Adrenal gland (tissue), 9 donors: ENCODE measurements at regions not wholly inside any gene's neighbourhood (a gene's known extent, or its start where the extent isn't known, plus 50 kb on each side); places are given as distances from the start of the nearest gene placed in this dataset.

Experiments used
- DNase-seq, 7 donors: peaks; one replicate each; pipeline ENCODE4 v3.0.0-alpha.2; 2019 to 2020
- H3K27ac ChIP-seq, 5 donors: fragments of 200-600 bp; sonication (generic) in 4 of 5; 1 replicate in 3 of 5; 2 replicates in 2 of 5; pipeline versions ENCODE4 v1.5.1 to v1.8.0; 2016 to 2020; ENCODE audit warnings: mild to moderate bottlenecking in 1 of 5
- H3K27me3 ChIP-seq: fragments of 200-600 bp; 2 replicates; pipeline ENCODE4 v1.8.0; 2021
- H3K36me3 ChIP-seq, 2 donors: fragments of 200-600 bp; replicated peaks in 1 of 2; 1 replicate in 1 of 2; 2 replicates in 1 of 2; pipeline versions ENCODE4 v1.5.1 to v1.8.0; 2018 to 2022
- H3K4me1 ChIP-seq, 2 donors: fragments of 200-600 bp; replicated peaks in 1 of 2; 1 replicate in 1 of 2; 2 replicates in 1 of 2; pipeline versions ENCODE4 v1.5.1 to v1.8.0; 2018 to 2021
- H3K4me3 ChIP-seq, 4 donors: fragments of 200-600 bp; sonication (generic) in 3 of 4; one replicate each; pipeline ENCODE4 v1.5.1; 2016 to 2018
- H3K9me3 ChIP-seq, 3 donors: fragments of 200-600 bp; sonication (generic) in 1 of 3; replicated peaks in 1 of 3; 1 replicate in 2 of 3; 2 replicates in 1 of 3; pipeline versions ENCODE4 v1.5.1 to v1.8.0; 2016 to 2021
- POLR2A ChIP-seq, 2 donors: fragments of 450-650 bp; IDR thresholded peaks; one replicate each; pipeline ENCODE4 v1.6.1; 2017; ENCODE audit warnings: antibody characterized with exemption in 2 of 2, mild to moderate bottlenecking in 2 of 2, moderate library complexity in 1 of 2
- WGBS, 4 donors: extraction: QIAGEN DNeasy Blood & Tissue Kit in 2 of 4; methylation state at CpG; one replicate each; pipeline versions ENCODE4 v1.1.5 to v1.1.7; 2013 to 2017; 5-methylcytosine and 5-hydroxymethylcytosine counted together
- intact Hi-C, 2 donors: fragments of 100-400 bp; cut with DNase I; formaldehyde crosslinking; loops; one replicate each; pipeline versions ENCODE4 v1.14.1 to v1.15.0; 2022 to 2023
- TF ChIP-seq, protein P1 (sequence below), 6 experiments: fragments of 450-650 bp in 4 of 6; fragments of 200-600 bp in 2 of 6; sonication (generic) in 1 of 6; IDR thresholded peaks; 1 replicate in 5 of 6; 2 replicates in 1 of 6; pipeline versions ENCODE4 v1.5.1 to v1.8.0; 2016 to 2021; ENCODE audit warnings: antibody characterized with exemption in 6 of 6, mild to moderate bottlenecking in 2 of 6, moderate library complexity in 1 of 6
- donor health status: healthy with polysubstance abuse.
- donor health status: Bipolar disorder and iron deficiency.
- donor health status: DM: yes; HTN: yes; CAD: no.
- donor health status: DM: no; HTN: no; CAD: no.
- donor health status: DM: no; HTN: no; CAD: no.

DNA sequence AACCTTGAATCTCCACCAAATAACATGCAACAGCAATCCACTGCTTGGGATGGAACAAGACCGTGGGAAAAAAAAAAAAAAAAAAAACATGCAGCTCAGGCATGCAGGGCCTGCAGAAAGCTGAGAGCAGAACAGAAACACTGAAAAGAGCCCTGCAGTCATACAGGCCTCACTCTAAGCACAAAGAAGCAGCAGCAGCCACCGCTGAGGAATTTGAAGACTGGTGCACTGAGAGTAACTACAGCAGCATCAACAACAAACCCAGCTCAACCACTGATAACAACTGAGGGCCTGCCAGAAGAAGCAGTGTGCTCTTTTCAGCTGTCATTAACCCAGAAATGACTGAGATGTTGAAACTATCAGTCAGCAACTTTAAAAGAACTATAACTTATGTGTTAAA lies 354.7 kb upstream of the TMTC1 start:
- no peaks in the 10 kb centered on the region for H3K9me3 ChIP-seq
- H3K27me3 ChIP-seq: no peaks in the 10 kb centered on the region
- no peak overlapping the region for H3K27ac ChIP-seq
- no peak for DNase-seq
- H3K4me1 ChIP-seq: no peaks in the 10 kb centered on the region
- WGBS, 4 donors: 59 to 82% (median 61%) methylated on average over 2 of the region's 2 CpGs
- intact Hi-C loops: no loop called here
- TF ChIP-seq POLR2A (IDR thresholded peaks at IDR 0.05): no peak
- TF ChIP-seq, protein P1, sequence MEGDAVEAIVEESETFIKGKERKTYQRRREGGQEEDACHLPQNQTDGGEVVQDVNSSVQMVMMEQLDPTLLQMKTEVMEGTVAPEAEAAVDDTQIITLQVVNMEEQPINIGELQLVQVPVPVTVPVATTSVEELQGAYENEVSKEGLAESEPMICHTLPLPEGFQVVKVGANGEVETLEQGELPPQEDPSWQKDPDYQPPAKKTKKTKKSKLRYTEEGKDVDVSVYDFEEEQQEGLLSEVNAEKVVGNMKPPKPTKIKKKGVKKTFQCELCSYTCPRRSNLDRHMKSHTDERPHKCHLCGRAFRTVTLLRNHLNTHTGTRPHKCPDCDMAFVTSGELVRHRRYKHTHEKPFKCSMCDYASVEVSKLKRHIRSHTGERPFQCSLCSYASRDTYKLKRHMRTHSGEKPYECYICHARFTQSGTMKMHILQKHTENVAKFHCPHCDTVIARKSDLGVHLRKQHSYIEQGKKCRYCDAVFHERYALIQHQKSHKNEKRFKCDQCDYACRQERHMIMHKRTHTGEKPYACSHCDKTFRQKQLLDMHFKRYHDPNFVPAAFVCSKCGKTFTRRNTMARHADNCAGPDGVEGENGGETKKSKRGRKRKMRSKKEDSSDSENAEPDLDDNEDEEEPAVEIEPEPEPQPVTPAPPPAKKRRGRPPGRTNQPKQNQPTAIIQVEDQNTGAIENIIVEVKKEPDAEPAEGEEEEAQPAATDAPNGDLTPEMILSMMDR (IDR thresholded peaks at IDR 0.05): no peak
- no peaks in the 10 kb centered on the region for H3K36me3 ChIP-seq
- H3K4me3 ChIP-seq: no peak overlapping the region

- 56 to 67% (median 62%) methylated on average over 2 of the region's 2 CpGs for WGBS, 4 donors
- TF ChIP-seq POLR2A (IDR thresholded peaks at IDR 0.05): no peak
- Histone ChIP-seq H3K27me3 (no peaks in the 10 kb centered on the region), H3K4me3 (no peak overlapping the region), H3K4me1 (no peaks in the 10 kb centered on the region), H3K9me3 (no peaks in the 10 kb centered on the region), H3K27ac (no peak overlapping the region), H3K36me3 (no peaks in the 10 kb centered on the region)
- intact Hi-C loops: no loop called here
- no peak for DNase-seq
These were observed 353.0 kb upstream of the TMTC1 start for GRCh38 chr12:30136696-30137095.

- WGBS, 4 donors: 50 to 67% (median 63%) methylated on average over 2 of the region's 2 CpGs
These were observed 352.0 kb upstream of the TMTC1 start for GRCh38 chr12:30135776-30136175.

DNA sequence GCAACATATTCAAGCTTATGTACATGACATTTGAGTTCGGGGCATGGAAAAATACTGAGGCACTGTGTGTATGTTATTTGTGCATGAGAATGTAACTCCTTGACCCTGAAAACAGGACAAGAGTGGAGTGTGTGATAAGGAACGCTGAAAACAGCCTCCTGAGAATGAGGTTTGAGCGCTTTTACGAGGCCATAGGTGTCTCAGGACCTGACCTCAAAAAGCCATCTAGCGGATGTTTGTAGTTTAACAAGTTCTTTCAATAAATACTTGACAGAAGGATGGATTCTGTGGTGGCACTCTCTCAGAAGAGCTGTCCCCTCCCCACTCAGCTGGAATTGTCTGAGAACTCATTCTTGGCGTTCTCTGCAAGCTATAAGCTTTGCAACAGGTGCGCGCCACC lies 350.5 kb upstream of the TMTC1 start:
- 80 to 84% (median 83%) methylated on average over 8 of the region's 8 CpGs for WGBS, 4 donors
- Histone ChIP-seq H3K4me1 (no peaks in the 10 kb centered on the region), H3K27me3 (no peaks in the 10 kb centered on the region), H3K9me3 (no peaks in the 10 kb centered on the region), H3K27ac (no peak overlapping the region), H3K4me3 (no peak overlapping the region), H3K36me3 (no peaks in the 10 kb centered on the region)
- DNase-seq: no peak
- TF ChIP-seq POLR2A (IDR thresholded peaks at IDR 0.05): no peak
- TF ChIP-seq, protein P1 (IDR thresholded peaks at IDR 0.05): no peak
- intact Hi-C loops: no loop called here

More at GRCh38 chr12:30135776-30136175, 352.0 kb upstream of the TMTC1 start:
- no peaks in the 10 kb centered on the region for H3K4me1 ChIP-seq
- H3K4me3 ChIP-seq: no peak overlapping the region
- no peak for TF ChIP-seq POLR2A (IDR thresholded peaks at IDR 0.05)
- TF ChIP-seq, protein P1 (IDR thresholded peaks at IDR 0.05): no peak
- intact Hi-C loops: no loop called here
- H3K27me3 ChIP-seq: no peaks in the 10 kb centered on the region
- no peaks in the 10 kb centered on the region for H3K9me3 ChIP-seq
- H3K27ac ChIP-seq: no peak overlapping the region
- no peak for DNase-seq
- H3K36me3 ChIP-seq: no peaks in the 10 kb centered on the region

DNA sequence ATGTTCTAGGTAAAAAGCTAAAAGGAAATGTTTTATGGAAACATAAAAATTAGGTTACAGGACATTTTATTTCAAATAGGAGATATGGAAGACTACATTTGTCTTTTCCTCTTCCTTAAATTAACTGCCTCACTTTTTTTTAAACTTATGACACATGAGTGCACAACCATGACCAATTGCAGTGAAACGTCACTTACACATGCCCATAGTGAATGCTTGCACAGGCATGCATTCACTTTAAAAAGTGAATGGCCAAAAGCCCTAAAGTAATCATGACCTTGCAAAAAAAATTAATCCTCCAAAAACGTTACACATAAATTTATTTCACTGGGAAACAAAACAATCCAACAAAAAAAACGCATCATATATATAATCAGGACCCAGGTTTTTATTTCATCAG lies 343.2 kb upstream of the TMTC1 start:
- H3K27ac ChIP-seq: no peak overlapping the region
- H3K4me3 ChIP-seq: no peak overlapping the region
- 57 to 65% (median 62%) methylated on average over 3 of the region's 3 CpGs for WGBS, 4 donors
- no peaks in the 10 kb centered on the region for H3K4me1 ChIP-seq
- no peaks in the 10 kb centered on the region for H3K9me3 ChIP-seq
- no peaks in the 10 kb centered on the region for H3K27me3 ChIP-seq
- intact Hi-C loops: no loop called here
- no peak for DNase-seq
- H3K36me3 ChIP-seq: no peaks in the 10 kb centered on the region
- TF ChIP-seq POLR2A (IDR thresholded peaks at IDR 0.05): no peak
- TF ChIP-seq, protein P1 (IDR thresholded peaks at IDR 0.05): no peak
